ENCODE measurements at regions not wholly inside any gene's neighbourhood (a gene's known extent, or its start where the extent isn't known, plus 50 kb on each side); places are given as distances from the start of the nearest gene placed in this dataset.
"Not testable (repeated sequence)": the region's sequence is repeated elsewhere in the genome, so short reads cannot be mapped to it uniquely, and the experiment has no call there.

GRCh38 chr1:194062526-194062925 is 876.1 kb upstream of the B3GALT2 start:
- no peak for TF ChIP-seq CTCF (conservative IDR thresholded peaks at IDR 0.05)
- no peak for TF ChIP-seq EZH2 (IDR thresholded peaks at IDR 0.05; ENCODE audit: low read depth)
- no peak overlapping the region for H3K4me2 ChIP-seq
- no peaks in the 10 kb centered on the region for H3K4me1 ChIP-seq (replicated peaks; ENCODE audit: insufficient read depth)
- H3K27me3 ChIP-seq (ENCODE audit: insufficient read depth, low read depth), result no peaks in the 10 kb centered on the region
- intact Hi-C loops (cut with micrococcal nuclease; ENCODE audit: unreplicated experiment), result no loop called here
- POLR2A ChIA-PET (ENCODE audit: unreplicated experiment), result no interaction called here
- no peak overlapping the region for H2AFZ ChIP-seq
- DNase-seq, result no peak
- no TSS peak for BruUV-seq (replicated peaks)
- H3K9me3 ChIP-seq (ENCODE audit: insufficient read depth, low read depth), result no peaks in the 10 kb centered on the region
- CTCF ChIA-PET, result no interaction called here
- H3F3A ChIP-seq (ENCODE audit: insufficient read depth, low read depth), result no peaks in the 10 kb centered on the region
- H3K9me2 ChIP-seq (ENCODE audit: insufficient read depth), result no peaks in the 10 kb centered on the region
- no peak overlapping the region for H3K27ac ChIP-seq
- H3K79me2 ChIP-seq (ENCODE audit: low read depth), result no peaks in the 10 kb centered on the region
- H4K20me1 ChIP-seq (ENCODE audit: insufficient read depth), result no peaks in the 10 kb centered on the region
- no peak overlapping the region for H3K4me3 ChIP-seq
- H3K36me3 ChIP-seq (ENCODE audit: low read depth), result no peaks in the 10 kb centered on the region

GRCh38 chr1:194060481-194060880 is 874.1 kb upstream of the B3GALT2 start:
- POLR2A ChIA-PET (ENCODE audit: unreplicated experiment), result no interaction called here
- no TSS peak for BruUV-seq (replicated peaks)
- Histone ChIP-seq H3F3A (ENCODE audit: insufficient read depth, low read depth) (no peaks in the 10 kb centered on the region), H3K27me3 (ENCODE audit: insufficient read depth, low read depth) (no peaks in the 10 kb centered on the region), H3K27ac (no peak overlapping the region), H2AFZ (peak overlapping the region; percentile 55), H3K4me1 (replicated peaks; ENCODE audit: insufficient read depth) (no peaks in the 10 kb centered on the region), H3K36me3 (ENCODE audit: low read depth) (no peaks in the 10 kb centered on the region), H3K9me3 (ENCODE audit: insufficient read depth, low read depth) (no peaks in the 10 kb centered on the region), H3K4me2 (0 out of 2 replicates have a peak overlapping the region, but pooled peaks have one; percentile 19), H3K4me3 (no peak overlapping the region), H4K20me1 (ENCODE audit: insufficient read depth) (no peaks in the 10 kb centered on the region), H3K9me2 (ENCODE audit: insufficient read depth) (no peaks in the 10 kb centered on the region), H3K79me2 (ENCODE audit: low read depth) (no peaks in the 10 kb centered on the region)
- DNase-seq, result no peak
- no peak for TF ChIP-seq EZH2 (IDR thresholded peaks at IDR 0.05; ENCODE audit: low read depth)
- no peak for TF ChIP-seq CTCF (conservative IDR thresholded peaks at IDR 0.05)
- CTCF ChIA-PET, result no interaction called here
- intact Hi-C loops (cut with micrococcal nuclease; ENCODE audit: unreplicated experiment), result no loop called here

- H2AFZ ChIP-seq; H4K20me1 ChIP-seq (ENCODE audit: insufficient read depth); H3K4me3 ChIP-seq; H3K27me3 ChIP-seq (ENCODE audit: insufficient read depth, low read depth); POLR2A ChIA-PET (ENCODE audit: unreplicated experiment); H3K27ac ChIP-seq; H3K36me3 ChIP-seq (ENCODE audit: low read depth); H3K79me2 ChIP-seq (ENCODE audit: low read depth); H3K9me2 ChIP-seq (ENCODE audit: insufficient read depth); BruUV-seq (replicated peaks); H3K9me3 ChIP-seq (ENCODE audit: insufficient read depth, low read depth); H3K4me1 ChIP-seq (replicated peaks; ENCODE audit: insufficient read depth); intact Hi-C loops (cut with micrococcal nuclease; ENCODE audit: unreplicated experiment); DNase-seq; H3F3A ChIP-seq (ENCODE audit: insufficient read depth, low read depth); CTCF ChIA-PET; H3K4me2 ChIP-seq: not testable (repeated sequence)
Measured at GRCh38 chr1:194058268-194058667, 871.9 kb upstream of the B3GALT2 start.

- CTCF ChIA-PET, result no interaction called here
- BruUV-seq (replicated peaks), result no TSS peak
- intact Hi-C loops (cut with micrococcal nuclease; ENCODE audit: unreplicated experiment), result no loop called here
- Histone ChIP-seq H3K27ac (no peak overlapping the region), H3K79me2 (ENCODE audit: low read depth) (no peaks in the 10 kb centered on the region), H3K4me3 (no peak overlapping the region), H3K9me2 (ENCODE audit: insufficient read depth) (no peaks in the 10 kb centered on the region), H3K9me3 (ENCODE audit: insufficient read depth, low read depth) (no peaks in the 10 kb centered on the region), H3F3A (ENCODE audit: insufficient read depth, low read depth) (no peaks in the 10 kb centered on the region), H3K27me3 (ENCODE audit: insufficient read depth, low read depth) (no peaks in the 10 kb centered on the region), H2AFZ (no peak overlapping the region), H3K4me1 (replicated peaks; ENCODE audit: insufficient read depth) (no peaks in the 10 kb centered on the region), H3K36me3 (ENCODE audit: low read depth) (no peaks in the 10 kb centered on the region), H4K20me1 (ENCODE audit: insufficient read depth) (no peaks in the 10 kb centered on the region), H3K4me2 (no peak overlapping the region)
- no peak for DNase-seq
- POLR2A ChIA-PET (ENCODE audit: unreplicated experiment), result no interaction called here
- TF ChIP-seq CTCF (conservative IDR thresholded peaks at IDR 0.05) (no peak), EZH2 (IDR thresholded peaks at IDR 0.05; ENCODE audit: low read depth) (no peak)
Measured at GRCh38 chr1:194056169-194056568, 869.8 kb upstream of the B3GALT2 start.

Data from PC-9 (cell line).